T-helper 2 cell treated with Interferon-gamma antibody and Interleukin-4, amounts not matched to agents 100 ng/mL and 5 ng/mL, for 36 hours (primary cell): ENCODE measurements at regions not wholly inside any gene's neighbourhood (a gene's known extent, or its start where the extent isn't known, plus 50 kb on each side); places are given as distances from the start of the nearest gene placed in this dataset.
"Not testable (repeated sequence)": the region's sequence is repeated elsewhere in the genome, so short reads cannot be mapped to it uniquely, and the experiment has no call there.

Experiments used
- intact Hi-C: fragments of 100-400 bp; cut with micrococcal nuclease; formaldehyde crosslinking; loops from one replicate; pipeline ENCODE4 v1.15.1; 2023

DNA sequence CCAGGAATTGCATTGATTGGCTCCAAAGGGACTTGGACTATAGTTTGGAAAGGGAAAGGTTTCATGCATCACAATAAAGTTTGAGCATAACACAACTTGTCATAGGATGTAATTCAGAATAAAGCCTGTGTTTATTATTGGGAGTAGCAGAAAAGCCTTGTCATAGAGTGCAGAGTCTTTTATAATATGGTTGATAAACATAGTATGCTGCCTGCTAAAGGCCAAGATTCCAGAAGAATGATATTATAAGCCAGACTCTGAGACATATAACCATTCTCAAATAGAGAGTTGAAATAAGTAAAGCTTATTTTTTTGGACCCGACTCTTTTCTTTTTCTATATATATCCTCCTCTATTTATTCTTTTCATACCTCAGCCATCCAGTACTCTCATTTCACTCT lies 207.3 kb downstream of the LRIG3 start:
- intact Hi-C loops, result no loop called here

DNA sequence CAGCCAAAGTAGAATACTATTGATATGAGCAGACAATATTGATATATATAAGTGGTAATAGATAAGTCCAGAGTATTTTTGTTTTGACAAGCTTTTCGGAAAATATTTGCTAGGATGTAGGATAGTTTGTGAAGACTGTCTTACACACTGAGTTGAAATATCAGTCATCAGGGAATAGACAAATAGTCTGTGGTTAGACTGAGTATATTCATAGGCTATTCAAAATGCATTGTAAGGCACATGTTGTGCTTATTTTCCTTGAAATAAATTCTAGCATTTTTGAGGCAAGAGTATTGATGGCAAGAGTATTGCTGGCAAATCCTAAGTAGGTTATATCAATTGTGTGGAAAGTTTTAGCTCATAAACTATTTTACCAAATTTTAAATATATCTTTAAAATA lies 201.1 kb downstream of the LRIG3 start:
- intact Hi-C loops, result no loop called here

DNA sequence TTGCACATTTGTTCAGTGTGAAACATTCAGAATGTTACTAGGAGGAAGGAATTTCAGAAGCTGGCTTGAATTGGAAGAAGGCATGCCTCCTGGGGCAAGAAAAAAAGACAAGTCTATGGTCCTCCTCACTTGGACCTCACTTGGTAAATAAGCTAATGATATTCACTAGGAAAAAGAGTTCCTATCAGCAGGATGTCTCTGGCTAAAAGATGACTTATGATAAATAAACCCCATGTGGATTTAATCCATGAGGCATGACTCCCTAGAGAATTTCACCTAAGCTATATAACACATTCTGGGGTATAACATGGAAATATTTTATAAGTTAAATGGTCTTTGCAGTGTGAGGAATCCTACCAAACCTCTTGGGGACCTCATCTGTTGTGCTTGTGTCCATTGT lies 199.9 kb downstream of the LRIG3 start:
- intact Hi-C loops, result no loop called here

DNA sequence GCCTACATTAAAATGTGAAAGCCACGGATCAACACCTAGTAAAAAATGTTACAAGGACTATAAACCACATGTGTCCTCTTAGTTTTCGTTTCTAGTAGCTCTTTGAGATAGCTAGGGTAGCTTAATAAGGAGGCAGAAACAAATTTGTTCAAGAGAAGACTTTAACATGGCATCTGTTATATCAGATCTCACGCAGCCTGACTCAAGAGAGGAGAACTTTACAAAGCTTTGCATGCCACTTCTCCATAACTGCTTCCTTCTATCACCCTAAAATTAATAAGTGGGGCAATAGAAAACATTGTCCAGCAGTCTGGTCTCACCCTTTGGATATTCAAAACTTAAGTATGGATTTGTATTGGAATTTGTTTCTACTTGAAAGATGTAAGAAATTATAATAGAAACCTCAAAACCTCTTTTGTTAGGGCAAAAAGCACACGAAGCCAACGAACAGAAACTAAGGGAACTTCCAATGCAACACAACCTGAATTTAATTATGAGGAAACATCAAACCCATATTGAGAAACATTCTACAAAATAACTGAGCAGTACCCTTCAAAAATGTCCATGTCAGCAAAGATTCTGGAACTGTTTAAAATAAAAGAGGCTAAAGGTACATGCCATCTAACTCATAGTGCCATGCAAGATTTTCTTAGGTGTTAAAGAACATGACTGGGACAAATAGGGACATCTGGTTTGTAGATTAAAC lies 194.8 kb downstream of the LRIG3 start:
- intact Hi-C loops, result no loop called here

DNA sequence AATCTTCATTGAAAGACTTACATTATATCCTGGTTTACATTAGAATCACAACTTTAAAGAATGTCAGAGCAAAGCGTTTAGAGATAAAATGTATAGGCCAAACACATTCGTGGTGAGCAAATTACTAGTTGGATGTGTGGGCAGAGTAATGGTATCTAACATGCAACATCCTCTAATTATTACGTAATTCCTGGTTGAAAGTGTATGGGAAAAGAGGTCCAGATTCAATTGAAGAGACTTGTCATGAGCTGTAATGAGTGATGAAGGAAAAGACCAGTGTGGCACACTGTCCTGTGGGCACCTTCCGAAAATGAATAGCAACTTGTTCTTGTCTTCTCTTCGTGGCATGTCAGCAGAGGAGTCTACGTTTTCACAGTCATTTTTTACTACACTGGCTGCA lies 192.8 kb downstream of the LRIG3 start:
- intact Hi-C loops, result no loop called here

DNA sequence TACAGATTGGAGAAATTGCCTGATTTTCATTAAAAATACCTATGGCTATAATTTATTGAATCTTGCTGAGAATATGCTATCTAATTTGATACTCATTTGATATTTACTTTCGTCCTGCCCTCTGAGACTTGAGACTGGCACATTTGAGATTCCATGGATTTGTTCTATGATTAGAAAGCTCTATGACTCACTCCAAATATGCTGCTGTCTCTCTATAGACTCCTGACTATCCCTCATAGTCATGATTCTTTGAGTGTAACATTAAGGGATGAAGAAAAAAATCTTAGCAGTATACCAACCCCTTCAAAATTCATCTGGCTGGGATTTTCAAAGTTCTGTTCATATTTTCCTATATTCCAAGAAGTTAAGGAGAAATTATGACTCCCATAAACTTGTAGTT lies 191.9 kb downstream of the LRIG3 start:
- intact Hi-C loops, result no loop called here

DNA sequence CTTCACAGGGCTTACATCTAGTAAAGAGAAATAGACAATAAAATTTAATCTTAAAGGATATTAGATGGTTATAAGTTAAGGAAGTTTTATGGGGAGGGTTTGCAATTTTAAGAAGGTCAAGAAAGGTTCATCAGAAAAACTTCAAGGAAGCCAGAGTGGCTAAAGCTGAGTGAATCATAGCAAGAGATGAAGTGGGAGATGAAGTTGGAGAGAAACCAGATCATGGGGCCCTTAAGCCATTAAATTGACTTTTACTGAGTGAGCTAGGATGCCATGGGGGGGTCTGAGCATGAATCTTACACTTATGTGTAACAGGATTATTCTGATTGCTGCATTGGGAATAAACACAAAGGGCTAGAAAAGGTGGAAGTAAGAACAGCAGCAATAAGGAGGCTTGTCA lies 189.2 kb downstream of the LRIG3 start:
- intact Hi-C loops, result no loop called here

DNA sequence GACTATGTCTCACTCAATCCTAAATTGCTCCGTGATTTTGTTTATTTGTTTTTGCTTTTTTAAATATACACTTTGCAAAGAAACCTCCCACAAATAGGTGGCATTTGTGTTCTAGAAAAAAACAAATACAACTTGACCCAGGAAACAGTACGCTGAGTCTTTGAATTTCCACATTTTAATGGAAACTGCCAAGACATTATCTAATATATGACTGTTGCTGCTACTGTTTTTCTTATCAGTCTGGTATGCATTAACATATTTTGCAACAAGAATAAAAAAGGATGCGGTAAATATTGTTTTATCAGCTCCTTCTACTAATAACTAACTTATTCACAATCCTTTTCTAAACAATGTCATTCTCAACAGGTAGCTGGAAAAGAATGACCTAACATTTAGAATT lies 187.4 kb downstream of the LRIG3 start:
- intact Hi-C loops, result no loop called here

DNA sequence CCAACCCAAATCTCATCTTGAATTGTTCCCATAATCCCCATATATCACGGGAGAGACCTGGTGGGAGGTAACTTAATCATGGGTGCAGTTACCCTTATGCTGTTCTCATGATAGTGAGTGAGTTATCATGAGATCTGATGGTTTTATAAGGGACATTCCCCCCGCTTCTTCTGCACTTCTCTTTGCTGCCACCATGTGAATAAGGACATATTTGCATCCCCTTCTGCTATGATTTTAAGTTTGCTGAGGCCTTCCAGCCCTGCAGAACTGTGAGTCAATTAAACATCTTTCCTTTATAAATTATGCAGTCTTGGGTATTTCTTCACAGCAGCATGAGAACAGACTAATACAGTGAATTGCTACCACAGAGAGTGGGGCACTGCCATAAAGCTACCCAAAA lies 179.1 kb downstream of the LRIG3 start:
- intact Hi-C loops, result no loop called here

DNA sequence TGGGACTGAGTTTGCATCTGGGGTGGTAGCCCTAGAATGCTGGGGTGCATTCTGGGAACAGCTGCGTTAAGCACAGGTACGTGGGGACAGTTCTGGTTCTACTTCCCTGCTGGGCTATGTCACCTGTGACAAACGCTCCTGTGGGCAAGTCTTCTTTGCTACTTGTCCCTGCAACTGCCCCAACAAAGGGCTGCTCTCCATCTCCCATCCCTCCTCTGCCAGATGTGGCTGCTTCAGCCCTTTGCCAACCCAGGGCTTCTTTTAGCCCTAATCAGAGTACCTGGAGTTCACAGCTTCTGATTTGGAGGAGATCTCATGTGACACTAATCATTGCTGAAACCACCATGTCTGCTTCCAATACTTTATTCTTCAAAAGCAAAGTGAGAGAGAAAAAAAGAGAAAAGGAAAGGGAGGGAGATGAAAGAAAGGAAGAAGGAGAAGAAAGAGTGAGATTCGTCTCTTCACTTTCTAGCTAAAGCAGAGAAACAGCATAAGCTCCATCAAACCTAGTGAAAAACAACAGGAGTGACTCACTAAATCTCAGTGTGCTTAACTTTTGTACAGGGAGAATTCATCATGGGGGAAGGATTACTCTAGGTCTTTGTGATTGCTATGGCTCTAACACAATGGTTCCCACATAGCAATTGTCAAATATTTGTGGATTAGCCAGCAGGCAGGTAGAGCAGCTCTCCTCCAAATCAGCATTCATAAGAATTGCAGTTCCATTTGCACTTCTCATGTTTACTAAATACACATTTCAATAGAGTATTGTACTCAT lies 174.8 kb downstream of the LRIG3 start:
- intact Hi-C loops, result no loop called here

DNA sequence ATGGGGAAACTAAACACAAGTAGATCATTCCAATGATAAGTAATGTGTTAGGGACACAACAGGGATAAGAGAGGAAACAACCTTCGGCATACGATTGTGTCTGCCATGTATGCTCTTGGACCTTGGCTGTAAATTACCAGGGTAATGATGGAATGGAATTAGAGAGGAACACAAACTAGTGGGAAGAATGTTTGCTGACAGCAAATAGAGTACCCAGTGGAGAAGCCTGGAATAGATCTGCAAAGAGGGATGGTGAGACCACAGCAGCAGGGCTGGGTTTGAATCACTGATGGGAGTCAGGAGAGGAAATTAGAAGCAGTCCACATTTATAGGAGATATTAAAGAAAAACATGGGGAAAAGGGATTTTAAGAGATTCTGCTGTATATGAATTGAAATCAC lies 172.8 kb downstream of the LRIG3 start:
- intact Hi-C loops, result no loop called here

DNA sequence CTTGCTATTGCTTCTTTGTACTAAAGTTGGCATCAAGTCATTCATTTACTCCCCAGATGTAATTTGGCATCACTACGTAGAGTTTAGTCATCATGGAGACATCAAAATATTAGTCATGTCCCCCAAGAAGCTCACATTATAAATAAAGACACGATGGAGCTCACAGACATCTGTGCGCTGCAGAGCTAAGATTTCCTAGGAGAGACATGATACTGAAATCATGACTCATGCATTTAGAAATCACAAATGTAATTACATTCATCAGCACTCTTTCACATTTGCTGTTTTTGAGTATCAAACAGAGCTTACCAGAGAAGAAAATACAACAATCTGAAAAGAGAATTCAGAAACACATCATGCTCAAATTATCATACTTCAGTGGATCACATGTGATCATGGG lies 169.8 kb downstream of the LRIG3 start:
- intact Hi-C loops, result no loop called here

DNA sequence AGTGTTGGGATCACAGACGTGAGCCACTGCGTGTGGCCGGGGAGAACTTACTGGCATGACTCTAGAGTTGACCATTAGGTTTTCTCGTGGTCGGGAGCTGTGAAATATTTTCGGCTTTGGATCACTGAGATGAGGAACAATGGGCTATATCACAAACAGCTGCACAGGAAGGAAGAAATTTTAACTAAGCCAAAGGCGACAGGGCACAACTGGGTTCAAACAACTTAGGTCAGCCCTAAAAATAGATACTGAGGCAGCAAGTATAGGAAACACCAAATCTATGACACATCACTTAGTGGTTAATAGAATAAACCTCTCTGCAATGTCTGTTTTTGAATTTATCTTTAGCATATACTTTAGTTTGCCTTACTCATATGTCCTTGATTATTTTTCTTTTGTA lies 162.9 kb downstream of the LRIG3 start:
- intact Hi-C loops, result no loop called here

DNA sequence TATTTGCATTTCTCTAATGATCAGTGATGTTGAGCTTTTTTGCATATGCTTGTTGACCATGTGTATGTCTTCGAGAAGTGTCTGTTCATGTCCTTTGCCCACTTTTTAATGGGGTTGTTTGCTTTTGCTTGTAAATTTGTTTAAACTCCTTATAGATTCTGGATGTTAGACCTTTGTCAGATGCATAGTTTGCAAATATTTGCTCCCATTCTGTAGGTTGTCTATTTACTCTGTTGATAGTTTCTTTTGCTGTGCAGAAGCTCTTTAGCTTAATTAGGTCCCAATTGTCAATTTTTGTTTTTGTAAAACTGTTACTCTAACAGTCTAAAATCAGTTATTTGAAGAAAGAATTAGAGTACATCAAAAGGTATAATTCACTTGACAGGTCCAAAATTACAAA lies 160.6 kb downstream of the LRIG3 start:
- intact Hi-C loops, result not testable (repeated sequence)

DNA sequence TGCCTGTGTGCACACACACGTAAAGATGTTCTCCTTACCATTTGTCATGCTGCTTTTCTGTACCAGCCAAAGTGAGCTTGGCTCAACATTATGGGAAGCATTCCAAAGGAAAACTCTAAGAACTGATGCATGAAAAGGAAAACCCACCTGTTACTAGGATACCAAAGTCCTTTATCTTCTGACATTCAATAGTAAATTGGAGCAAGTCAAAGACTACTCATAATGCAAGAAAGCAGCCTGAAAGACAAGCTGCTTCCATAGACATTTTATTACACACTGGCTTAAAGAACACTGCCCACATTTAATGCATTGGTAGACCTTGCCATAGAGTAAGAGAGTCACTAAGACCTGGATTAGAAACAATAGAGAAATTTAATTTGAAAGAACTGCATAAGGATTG lies 159.0 kb downstream of the LRIG3 start:
- intact Hi-C loops, result no loop called here

DNA sequence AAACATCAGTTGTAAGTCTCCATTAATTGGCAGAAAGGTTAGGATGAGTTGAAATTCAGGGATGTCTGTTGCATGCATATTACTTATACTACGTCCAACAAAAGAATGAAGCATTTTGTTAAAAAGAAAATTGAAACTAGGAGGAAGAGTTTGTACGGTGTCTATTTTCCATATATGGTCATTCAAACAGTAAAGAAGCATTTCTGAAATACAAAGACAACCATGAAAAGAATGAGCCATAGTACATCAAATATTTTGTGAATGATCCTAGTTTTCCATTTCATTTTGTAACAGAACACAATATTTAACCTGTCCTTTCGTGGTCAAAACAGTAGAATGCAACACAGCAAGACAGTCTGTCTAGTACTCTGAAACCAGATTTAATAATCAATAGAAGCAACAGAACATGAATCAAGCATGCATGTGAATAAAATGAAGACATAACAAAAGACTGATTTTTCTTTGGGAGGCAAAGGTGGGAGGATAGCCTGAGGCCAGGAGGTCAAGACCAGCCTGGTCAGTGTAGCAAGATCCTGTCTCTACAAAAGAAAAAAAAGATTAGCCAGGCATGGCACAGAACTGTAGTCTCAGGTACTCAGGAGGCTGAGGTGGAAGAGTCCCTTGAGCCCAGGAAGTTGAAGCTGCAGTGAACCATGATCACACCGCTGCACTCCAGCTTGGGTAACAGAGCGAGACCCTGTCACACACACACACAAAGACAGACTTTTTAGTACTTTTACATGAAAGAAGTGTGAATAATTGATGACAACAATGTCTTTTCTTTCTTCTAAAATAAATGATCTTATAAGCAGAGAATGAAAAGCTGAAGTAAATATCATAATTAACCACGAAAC lies 156.0 kb downstream of the LRIG3 start:
- intact Hi-C loops, result no loop called here

DNA sequence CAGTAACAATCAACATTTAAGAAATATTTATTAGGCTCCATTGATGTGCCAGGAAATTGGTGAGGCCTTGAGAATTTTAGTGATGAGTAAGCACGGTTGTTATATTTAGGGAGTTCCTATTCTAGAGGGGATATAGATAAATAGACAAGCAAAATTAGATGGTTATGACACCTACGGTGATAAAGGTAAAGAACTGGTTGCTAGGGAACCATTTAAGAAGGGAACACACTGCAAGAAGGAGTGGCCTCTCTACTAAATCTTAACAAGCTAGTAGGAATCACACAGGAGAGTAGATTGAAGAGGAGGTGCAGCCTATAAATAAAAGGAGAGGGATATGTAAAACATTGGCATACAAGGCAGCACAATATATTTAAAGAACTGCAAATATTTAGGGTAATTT lies 155.2 kb downstream of the LRIG3 start:
- intact Hi-C loops, result no loop called here

DNA sequence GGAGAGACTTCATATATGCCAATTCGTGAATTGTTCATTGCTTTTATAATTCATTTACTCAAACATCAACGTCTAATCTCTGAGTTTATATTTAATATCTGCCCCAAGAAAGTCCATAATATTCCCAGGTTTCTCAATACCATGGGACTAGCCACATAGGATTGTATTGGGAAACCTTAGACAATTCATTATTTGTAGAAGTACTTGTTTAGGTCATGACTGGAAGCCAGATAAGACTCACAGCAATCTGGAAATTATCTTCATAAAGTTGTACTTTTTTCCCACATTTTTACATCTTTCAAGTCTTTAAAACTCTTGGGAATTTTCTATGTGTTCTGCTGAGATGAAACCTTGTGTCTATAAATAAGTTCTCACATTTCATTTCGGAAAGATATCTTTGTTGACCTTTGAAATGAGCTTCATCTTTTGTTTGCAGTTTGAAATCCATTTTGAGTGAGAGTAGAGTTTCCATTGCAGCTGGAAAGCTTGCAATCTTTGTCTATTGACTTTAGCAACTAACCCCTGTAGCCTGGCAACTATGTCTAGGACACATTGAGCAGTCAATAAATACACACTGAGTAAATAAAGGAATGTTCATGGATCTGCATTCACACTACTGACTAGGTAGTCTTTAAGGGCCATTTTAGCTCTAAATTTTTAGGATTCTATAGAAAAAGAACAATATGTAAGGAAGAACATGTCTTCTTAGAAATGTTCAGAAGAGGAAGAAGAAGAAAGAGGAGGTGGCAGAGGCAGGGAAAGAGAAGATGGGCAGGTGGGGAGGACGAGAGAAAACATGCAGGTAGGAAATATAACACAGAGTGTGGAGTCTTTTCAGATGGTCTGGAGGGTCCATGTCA lies 154.4 kb downstream of the LRIG3 start:
- intact Hi-C loops, result no loop called here

DNA sequence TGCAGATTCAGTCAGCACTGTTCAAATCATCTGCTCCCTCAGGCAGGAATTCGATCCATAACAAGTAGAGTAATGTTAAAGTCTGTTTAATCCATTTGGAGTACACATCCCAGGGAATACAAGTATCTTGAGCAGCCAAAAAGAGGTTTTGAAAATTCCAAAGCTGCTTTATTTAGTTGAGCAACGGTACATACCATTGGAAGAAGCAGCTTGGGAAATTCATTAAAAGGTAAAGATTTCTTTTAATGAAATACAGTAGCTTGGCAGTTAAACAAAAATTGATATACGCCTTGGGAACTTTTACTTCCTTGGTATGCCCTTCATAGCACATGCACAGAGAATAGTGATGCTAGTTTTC lies 153.8 kb downstream of the LRIG3 start:
- intact Hi-C loops, result no loop called here

DNA sequence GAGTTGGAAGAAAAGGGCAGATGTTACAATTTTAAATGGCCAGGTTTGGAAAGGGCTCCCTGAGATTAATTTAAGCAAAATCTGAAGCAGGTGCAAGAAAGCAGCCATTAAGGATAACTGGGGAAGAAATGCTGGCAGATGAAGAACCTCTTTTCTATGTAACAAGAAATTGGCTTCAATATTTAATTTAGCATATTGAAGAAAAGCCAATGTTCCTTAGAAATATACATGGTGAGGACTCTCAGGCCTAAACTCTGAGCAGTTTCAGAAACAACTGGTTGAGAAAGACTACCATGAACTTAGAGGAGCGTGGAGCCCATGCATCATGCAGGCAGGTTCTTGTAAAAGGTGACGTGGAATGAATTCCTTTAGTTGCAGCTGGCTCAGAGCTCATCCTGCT lies 152.8 kb downstream of the LRIG3 start:
- intact Hi-C loops, result no loop called here

DNA sequence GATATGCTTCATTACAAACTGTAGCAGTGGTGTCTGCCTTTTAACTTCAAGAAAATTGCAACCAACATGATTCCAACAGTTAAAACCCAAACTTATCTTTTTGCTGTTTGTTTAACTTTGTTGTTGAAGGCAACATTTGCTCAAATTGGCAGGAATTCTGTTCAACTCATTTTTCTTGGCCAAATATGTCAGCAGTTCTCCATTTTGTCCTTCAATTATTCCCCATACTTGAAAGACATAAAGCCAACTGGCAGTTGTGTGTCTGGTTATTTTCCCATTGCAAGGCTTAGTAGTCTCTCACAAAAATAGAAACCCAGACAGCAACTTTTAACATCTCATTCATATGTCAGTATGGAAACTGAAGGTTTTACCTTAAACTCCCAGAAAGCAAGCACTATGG lies 146.3 kb downstream of the LRIG3 start:
- intact Hi-C loops, result no loop called here
